ENCODE measurements at regions not wholly inside any gene's neighbourhood (a gene's known extent, or its start where the extent isn't known, plus 50 kb on each side); places are given as distances from the start of the nearest gene placed in this dataset.

GRCh38 chr13:80755910-80756309 is 415.0 kb upstream of the SPRY2 start:
- Histone ChIP-seq H3K27ac (no peak overlapping the region), H3K4me1 (replicated peaks in 1 of 2) (no peaks in the 10 kb centered on the region), H3K4me3 (no peak overlapping the region), H3K36me3 (replicated peaks in 1 of 2) (no peaks in the 10 kb centered on the region), H3K27me3 (no peaks in the 10 kb centered on the region), H3K9me3 (replicated peaks in 1 of 3) (no peaks in the 10 kb centered on the region)
- DNase-seq: no peak
- TF ChIP-seq, protein P1, sequence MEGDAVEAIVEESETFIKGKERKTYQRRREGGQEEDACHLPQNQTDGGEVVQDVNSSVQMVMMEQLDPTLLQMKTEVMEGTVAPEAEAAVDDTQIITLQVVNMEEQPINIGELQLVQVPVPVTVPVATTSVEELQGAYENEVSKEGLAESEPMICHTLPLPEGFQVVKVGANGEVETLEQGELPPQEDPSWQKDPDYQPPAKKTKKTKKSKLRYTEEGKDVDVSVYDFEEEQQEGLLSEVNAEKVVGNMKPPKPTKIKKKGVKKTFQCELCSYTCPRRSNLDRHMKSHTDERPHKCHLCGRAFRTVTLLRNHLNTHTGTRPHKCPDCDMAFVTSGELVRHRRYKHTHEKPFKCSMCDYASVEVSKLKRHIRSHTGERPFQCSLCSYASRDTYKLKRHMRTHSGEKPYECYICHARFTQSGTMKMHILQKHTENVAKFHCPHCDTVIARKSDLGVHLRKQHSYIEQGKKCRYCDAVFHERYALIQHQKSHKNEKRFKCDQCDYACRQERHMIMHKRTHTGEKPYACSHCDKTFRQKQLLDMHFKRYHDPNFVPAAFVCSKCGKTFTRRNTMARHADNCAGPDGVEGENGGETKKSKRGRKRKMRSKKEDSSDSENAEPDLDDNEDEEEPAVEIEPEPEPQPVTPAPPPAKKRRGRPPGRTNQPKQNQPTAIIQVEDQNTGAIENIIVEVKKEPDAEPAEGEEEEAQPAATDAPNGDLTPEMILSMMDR (IDR thresholded peaks at IDR 0.05): no peak
- TF ChIP-seq POLR2A (IDR thresholded peaks at IDR 0.05): no peak
- intact Hi-C loops (cut with DNase I): no loop called here
- WGBS, 4 donors: 79 to 90% (median 89%) methylated on average over 1 of the region's 1 CpG

- no peak for DNase-seq
- Histone ChIP-seq H3K4me3 (no peak overlapping the region), H3K9me3 (replicated peaks in 1 of 3) (no peaks in the 10 kb centered on the region), H3K36me3 (replicated peaks in 1 of 2) (no peaks in the 10 kb centered on the region), H3K4me1 (replicated peaks in 1 of 2) (no peaks in the 10 kb centered on the region), H3K27me3 (no peaks in the 10 kb centered on the region), H3K27ac (no peak overlapping the region)
- TF ChIP-seq, protein P1 (IDR thresholded peaks at IDR 0.05): no peak
- no peak for TF ChIP-seq POLR2A (IDR thresholded peaks at IDR 0.05)
- intact Hi-C loops (cut with DNase I): no loop called here
- WGBS, 4 donors: 33 to 67% (median 44%) methylated on average over 1 of the region's 1 CpG
These were observed 413.5 kb upstream of the SPRY2 start for GRCh38 chr13:80754441-80754840.

DNA sequence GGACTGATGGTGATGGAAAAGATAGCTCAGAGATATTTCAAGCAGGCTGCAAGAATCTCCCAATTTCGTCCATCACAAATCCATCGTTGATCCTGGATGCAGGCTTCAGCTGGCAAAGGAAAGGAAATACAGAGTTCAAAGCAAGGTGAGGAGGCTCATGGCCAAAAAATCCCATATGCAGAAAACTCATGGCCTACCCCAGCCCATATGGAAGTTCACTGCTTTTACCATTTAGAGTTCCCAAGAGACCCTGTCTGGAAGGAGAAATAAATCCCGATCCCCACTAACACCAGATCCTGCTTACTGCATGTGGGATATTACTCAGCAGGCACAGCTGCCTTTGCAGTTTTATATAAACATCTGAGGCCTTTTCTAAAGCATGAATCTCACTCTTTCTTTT is 412.9 kb upstream of the SPRY2 start:
- no peaks in the 10 kb centered on the region for H3K27me3 ChIP-seq
- no peak overlapping the region for H3K27ac ChIP-seq
- intact Hi-C loops (cut with DNase I): no loop called here
- no peak overlapping the region for H3K4me3 ChIP-seq
- TF ChIP-seq POLR2A (IDR thresholded peaks at IDR 0.05): no peak
- TF ChIP-seq, protein P1 (IDR thresholded peaks at IDR 0.05): no peak
- WGBS, 4 donors: 56 to 70% (median 64%) methylated on average over 3 of the region's 3 CpGs
- H3K4me1 ChIP-seq (replicated peaks in 1 of 2): no peaks in the 10 kb centered on the region
- no peak for DNase-seq
- no peaks in the 10 kb centered on the region for H3K9me3 ChIP-seq (replicated peaks in 1 of 3)
- no peaks in the 10 kb centered on the region for H3K36me3 ChIP-seq (replicated peaks in 1 of 2)

DNA sequence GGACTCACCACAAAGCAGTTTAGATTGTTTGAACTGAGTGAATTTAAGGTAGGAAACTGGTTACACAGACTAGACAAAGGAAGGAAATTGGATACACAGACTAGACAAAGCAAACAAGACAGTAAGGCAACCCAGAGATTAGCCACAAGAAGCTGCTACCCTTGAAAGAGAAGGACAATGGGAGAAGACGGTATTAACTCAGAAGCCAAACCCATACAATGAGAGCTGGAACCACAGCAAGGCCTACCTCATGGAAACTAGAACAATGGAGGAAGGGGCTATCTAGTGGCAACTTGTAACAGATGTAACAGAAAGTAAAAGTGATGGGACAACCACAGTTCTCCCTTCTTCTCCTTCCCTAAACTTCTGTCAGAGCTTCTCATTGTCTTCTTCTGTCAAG is 410.9 kb upstream of the SPRY2 start:
- no peaks in the 10 kb centered on the region for H3K4me1 ChIP-seq (replicated peaks in 1 of 2)
- no peaks in the 10 kb centered on the region for H3K9me3 ChIP-seq (replicated peaks in 1 of 3)
- DNase-seq: no peak
- H3K27me3 ChIP-seq: no peaks in the 10 kb centered on the region
- intact Hi-C loops (cut with DNase I): no loop called here
- H3K36me3 ChIP-seq (replicated peaks in 1 of 2): no peaks in the 10 kb centered on the region
- no peak overlapping the region for H3K27ac ChIP-seq
- H3K4me3 ChIP-seq: no peak overlapping the region
- TF ChIP-seq, protein P1 (IDR thresholded peaks at IDR 0.05): no peak
- no peak for TF ChIP-seq POLR2A (IDR thresholded peaks at IDR 0.05)
- 89 to 96% (median 94%) methylated on average over 1 of the region's 1 CpG for WGBS, 4 donors
